ENCODE measurements at regions not wholly inside any gene's neighbourhood (a gene's known extent, or its start where the extent isn't known, plus 50 kb on each side); places are given as distances from the start of the nearest gene placed in this dataset.

GRCh38 chr5:19175776-19176570, 812.0 kb downstream of the CDH18 start:
- FAIRE-seq (no peak), DNase-seq (ENCODE audit: extremely low read depth in 1 of 4, low spot score in 3 of 4) (no peak), ATAC-seq (no peak)
- CTCF ChIA-PET (ENCODE audit: low intra/inter-chr PET ratio) = no interaction called here
- intact Hi-C loops (cut with micrococcal nuclease) = no loop called here
- Histone ChIP-seq H3K27ac (ENCODE audit: extremely low read depth, low read depth, low read length) (no peak overlapping the region), H3K4me1 (replicated peaks in 1 of 2; ENCODE audit: control insufficient read depth in 2 of 2, insufficient read depth in 2 of 2, low read length in 2 of 2) (no peaks in the 10 kb centered on the region), H2AFZ (ENCODE audit: low read depth, low read length) (no peak overlapping the region), H3K4me2 (ENCODE audit: insufficient read depth, low read length) (no peak overlapping the region), H3K79me2 (ENCODE audit: control insufficient read depth, insufficient read depth, low read length) (no peaks in the 10 kb centered on the region), H3K9me1 (ENCODE audit: control insufficient read depth, insufficient read depth, low read length) (no peaks in the 10 kb centered on the region), H3K27me3 (ENCODE audit: control insufficient read depth in 2 of 2, insufficient read depth in 2 of 2, low read length in 2 of 2) (no peaks in the 10 kb centered on the region), H3K9ac (ENCODE audit: insufficient read depth in 1 of 2, low read depth in 2 of 2, low read length in 2 of 2) (no peak overlapping the region), H3K9me3 (replicated peaks; ENCODE audit: control insufficient read depth, insufficient read depth, low read depth, low read length) (no peaks in the 10 kb centered on the region), H4K20me1 (replicated peaks; ENCODE audit: control insufficient read depth, insufficient read depth, low read length) (no peaks in the 10 kb centered on the region), H3K36me3 (ENCODE audit: control insufficient read depth, insufficient read depth, low read length) (no peaks in the 10 kb centered on the region), H3K4me3 (no peak overlapping the region)
- 2% methylated on average over 3 of the region's 3 CpGs for WGBS (ENCODE audit: insufficient coverage, low coverage, missing lambda C conversion rate)
- TF ChIP-seq THAP7 (CRISPR knock-in tag; IDR thresholded peaks at IDR 0.05) = no peak
- TF ChIP-seq CTCF (IDR thresholded peaks at IDR 0.05 in 2 of 3, conservative IDR thresholded peaks at IDR 0.05 in 1 of 3; ENCODE audit: insufficient read depth in 2 of 3, low read depth in 1 of 3, low read length in 3 of 3) = no peak
- in situ Hi-C loops (cut with MboI) = no loop called here
- BruUV-seq (replicated peaks) = no TSS peak
- POLR2A ChIA-PET = no interaction called here
